ENCODE measurements at regions not wholly inside any gene's neighbourhood (a gene's known extent, or its start where the extent isn't known, plus 50 kb on each side); places are given as distances from the start of the nearest gene placed in this dataset.

GRCh38 chr2:234802845-234803171 lies 149.0 kb upstream of the SH3BP4 start:
- no peak for DNase-seq (ENCODE audit: low spot score in 2 of 2)
- 77 to 89% methylated on average over 1 of the region's 1 CpG for WGBS, 2 donors
- Histone ChIP-seq H3K27me3 (no peaks in the 10 kb centered on the region), H3K4me3 (no peak overlapping the region), H3K4me1 (no peaks in the 10 kb centered on the region), H3K9me3 (peaks cover 0 to 9% (median 0%) of the 10 kb centered on the region in 4 donors), H3K36me3 (no peaks in the 10 kb centered on the region), H3K27ac (no peak overlapping the region)
- TF ChIP-seq POLR2A (IDR thresholded peaks at IDR 0.05): no peak
- no peak for TF ChIP-seq EP300 (IDR thresholded peaks at IDR 0.05)
- TF ChIP-seq CTCF (IDR thresholded peaks at IDR 0.05): no peak

DNA sequence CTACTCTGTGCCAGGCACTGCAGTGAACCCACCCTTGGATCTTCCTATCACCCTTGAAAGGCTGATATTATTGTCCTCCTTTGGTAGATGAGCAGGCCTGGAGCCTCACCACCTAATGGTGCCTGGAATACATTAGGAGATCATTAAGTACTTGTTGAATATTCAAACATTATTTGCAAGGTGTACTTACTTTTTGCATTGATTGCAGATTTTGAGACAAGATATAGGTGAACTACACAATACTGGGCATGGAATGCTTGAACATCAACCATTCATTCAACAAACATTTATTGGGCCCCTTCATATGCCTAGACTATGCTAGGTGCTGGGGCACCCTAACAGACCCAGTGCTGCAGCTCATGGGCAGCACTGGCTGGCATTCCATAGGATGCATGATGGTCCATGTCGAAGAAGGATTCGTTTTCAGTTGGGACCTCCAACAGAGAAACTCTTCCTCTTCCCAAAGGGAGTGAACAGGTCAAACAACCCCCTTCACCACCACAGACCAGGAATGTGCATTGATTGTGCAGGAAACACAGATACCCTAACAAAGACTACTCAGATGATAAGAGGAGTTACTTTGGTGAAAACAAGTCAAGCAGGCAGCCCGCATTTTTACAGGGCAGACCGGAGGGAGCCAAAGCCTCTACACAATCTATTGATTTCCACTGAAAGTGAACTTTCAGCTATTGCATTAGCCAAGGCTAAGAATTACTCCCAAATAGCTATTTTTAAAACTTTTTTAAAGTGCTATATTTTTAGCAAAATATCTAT lies 149.6 kb upstream of the SH3BP4 start:
- no peaks in the 10 kb centered on the region for H3K4me1 ChIP-seq

GRCh38 chr2:234797566-234798250 lies 154.1 kb upstream of the SH3BP4 start:
- H3K27ac ChIP-seq: no peak overlapping the region

More for the DNA sequence above, 149.6 kb upstream of the SH3BP4 start:
- TF ChIP-seq POLR2A (IDR thresholded peaks at IDR 0.05) (no peak), CTCF (IDR thresholded peaks at IDR 0.05) (no peak), EP300 (IDR thresholded peaks at IDR 0.05) (no peak)
- no peaks in the 10 kb centered on the region for H3K36me3 ChIP-seq
- H3K27ac ChIP-seq: no peak overlapping the region
- no peak overlapping the region for H3K4me3 ChIP-seq
- no peaks in the 10 kb centered on the region for H3K27me3 ChIP-seq
- H3K9me3 ChIP-seq: peaks cover 0 to 9% (median 0%) of the 10 kb centered on the region in 4 donors
- 86 to 92% methylated on average over 4 of the region's 4 CpGs for WGBS, 2 donors
- DNase-seq (ENCODE audit: low spot score in 2 of 2): no peak

DNA sequence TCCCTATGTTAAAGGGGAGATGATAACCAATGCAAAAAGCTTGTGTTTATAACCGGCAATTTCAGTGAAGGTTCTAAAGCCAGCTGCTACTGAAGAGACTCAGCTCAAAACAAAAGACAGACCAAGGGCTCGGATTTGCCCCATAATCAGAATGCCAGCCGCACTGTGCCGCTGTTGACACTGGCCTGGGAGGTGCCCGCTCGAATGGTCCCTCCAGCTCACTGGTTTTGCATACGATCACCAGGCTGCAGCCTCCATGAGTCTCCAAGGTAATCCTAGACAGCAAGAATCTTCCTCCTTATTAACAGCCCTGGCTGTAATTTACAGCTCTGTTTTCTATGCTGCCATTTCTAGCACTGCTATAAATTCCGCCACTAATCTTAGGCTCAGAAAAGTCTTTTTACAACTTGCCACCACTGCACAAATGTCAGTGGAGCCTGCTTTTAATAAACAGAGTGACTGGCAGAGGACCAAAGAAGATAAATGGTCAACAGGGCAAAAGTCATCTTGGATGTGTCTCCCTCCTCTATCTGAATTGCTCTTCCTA lies 155.7 kb upstream of the SH3BP4 start:
- no peak overlapping the region for H3K27ac ChIP-seq
- H3K9me3 ChIP-seq: no peaks in the 10 kb centered on the region
- no peak for DNase-seq (ENCODE audit: low spot score in 2 of 2)
- H3K4me3 ChIP-seq: no peak overlapping the region
- no peaks in the 10 kb centered on the region for H3K4me1 ChIP-seq
- 61 to 65% methylated on average over 8 of the region's 8 CpGs for WGBS, 2 donors
- H3K27me3 ChIP-seq: no peaks in the 10 kb centered on the region
- TF ChIP-seq POLR2A (IDR thresholded peaks at IDR 0.05): no peak
- no peaks in the 10 kb centered on the region for H3K36me3 ChIP-seq

More at GRCh38 chr2:234797566-234798250, 154.1 kb upstream of the SH3BP4 start:
- no peaks in the 10 kb centered on the region for H3K4me1 ChIP-seq
- H3K27me3 ChIP-seq: no peaks in the 10 kb centered on the region
- H3K9me3 ChIP-seq: no peaks in the 10 kb centered on the region
- no peaks in the 10 kb centered on the region for H3K36me3 ChIP-seq
- no peak for DNase-seq (ENCODE audit: low spot score in 2 of 2)
- no peak for TF ChIP-seq EP300 (IDR thresholded peaks at IDR 0.05)
- TF ChIP-seq POLR2A (IDR thresholded peaks at IDR 0.05): no peak
- WGBS, 2 donors: 65 to 68% methylated on average over 15 of the region's 15 CpGs
- H3K4me3 ChIP-seq: no peak overlapping the region

DNA sequence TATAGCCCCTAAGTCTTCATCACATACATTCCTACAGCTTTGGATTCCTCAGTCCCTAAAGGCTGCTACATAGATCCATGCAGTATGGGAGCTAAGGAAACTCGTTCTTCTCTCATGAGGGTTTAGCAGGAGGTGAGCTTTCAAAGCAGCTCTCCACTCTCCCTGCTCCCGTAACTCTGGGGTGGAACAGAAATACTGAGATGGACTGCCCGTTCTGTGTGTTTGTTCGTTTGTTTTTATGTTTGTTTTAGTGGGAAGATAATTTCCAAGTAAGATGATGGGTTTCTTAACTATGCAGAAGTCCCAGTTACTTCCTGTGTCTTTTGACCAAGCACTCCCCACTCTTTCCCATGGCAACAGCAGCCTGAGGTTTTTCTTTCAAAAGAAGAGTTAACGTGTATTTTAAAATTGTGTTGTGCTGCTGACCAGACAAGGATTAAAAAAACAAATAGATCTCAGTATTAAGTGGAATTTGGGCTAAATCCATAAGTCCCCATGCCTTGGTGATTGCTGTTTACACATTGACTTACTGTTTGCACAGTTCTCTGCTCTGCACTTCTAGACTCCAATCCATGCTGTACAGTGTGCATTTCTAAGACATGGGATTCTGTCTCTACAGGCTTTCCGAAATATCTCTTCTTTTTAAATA lies 156.4 kb upstream of the SH3BP4 start:
- TF ChIP-seq CTCF (IDR thresholded peaks at IDR 0.05) (no peak), POLR2A (IDR thresholded peaks at IDR 0.05) (no peak), EP300 (IDR thresholded peaks at IDR 0.05) (no peak)

More for the DNA sequence above, 156.4 kb upstream of the SH3BP4 start:
- Histone ChIP-seq H3K36me3 (no peaks in the 10 kb centered on the region), H3K9me3 (no peaks in the 10 kb centered on the region), H3K4me3 (no peak overlapping the region), H3K4me1 (no peaks in the 10 kb centered on the region), H3K27ac (no peak overlapping the region), H3K27me3 (no peaks in the 10 kb centered on the region)
- no peak for DNase-seq (ENCODE audit: low spot score in 2 of 2)
- WGBS, 2 donors: 35 to 42% methylated on average over 6 of the region's 6 CpGs

Measured in tibial nerve (tissue), 4 donors.